ENCODE measurements at regions not wholly inside any gene's neighbourhood (a gene's known extent, or its start where the extent isn't known, plus 50 kb on each side); places are given as distances from the start of the nearest gene placed in this dataset.
"Not testable (repeated sequence)": the region's sequence is repeated elsewhere in the genome, so short reads cannot be mapped to it uniquely, and the experiment has no call there.

- no peak for DNase-seq (ENCODE audit: low spot score)
Measured at GRCh38 chr5:109630093-109630492, 59.6 kb upstream of the MAN2A1 start.

GRCh38 chr5:109628591-109628990 lies 61.1 kb upstream of the MAN2A1 start:
- DNase-seq (ENCODE audit: low spot score): no peak

GRCh38 chr5:109621266-109621665 lies 68.5 kb upstream of the MAN2A1 start:
- not testable (repeated sequence) for DNase-seq (ENCODE audit: low spot score)

GRCh38 chr5:109620651-109621050 lies 69.1 kb upstream of the MAN2A1 start:
- DNase-seq (ENCODE audit: low spot score): no peak

GRCh38 chr5:109619606-109620005 lies 70.1 kb upstream of the MAN2A1 start:
- no peak for DNase-seq (ENCODE audit: low spot score)

- no peak for DNase-seq (ENCODE audit: low spot score)
Measured at GRCh38 chr5:109619021-109619460, 70.7 kb upstream of the MAN2A1 start.

- DNase-seq (ENCODE audit: low spot score): no peak
Measured at GRCh38 chr5:109614981-109615380, 74.7 kb upstream of the MAN2A1 start.

- no peak for DNase-seq (ENCODE audit: low spot score)
Measured at GRCh38 chr5:109614301-109614700, 75.4 kb upstream of the MAN2A1 start.

GRCh38 chr5:109612278-109612905 lies 77.3 kb upstream of the MAN2A1 start:
- DNase-seq (ENCODE audit: low spot score): no peak

- no peak for DNase-seq (ENCODE audit: low spot score)
Measured at GRCh38 chr5:109611505-109611904, 78.2 kb upstream of the MAN2A1 start.

- DNase-seq (ENCODE audit: low spot score): no peak
Measured at GRCh38 chr5:109611061-109611460, 78.7 kb upstream of the MAN2A1 start.

GRCh38 chr5:109610581-109610980 lies 79.1 kb upstream of the MAN2A1 start:
- no peak for DNase-seq (ENCODE audit: low spot score)

GRCh38 chr5:109605207-109605730 lies 84.5 kb upstream of the MAN2A1 start:
- DNase-seq (ENCODE audit: low spot score): no peak

GRCh38 chr5:109604758-109605157 lies 85.0 kb upstream of the MAN2A1 start:
- DNase-seq (ENCODE audit: low spot score): no peak

GRCh38 chr5:109601736-109602135 lies 88.0 kb upstream of the MAN2A1 start:
- no peak for DNase-seq (ENCODE audit: low spot score)

GRCh38 chr5:109597893-109598292 lies 91.8 kb upstream of the MAN2A1 start:
- no peak for DNase-seq (ENCODE audit: low spot score)

- DNase-seq (ENCODE audit: low spot score): no peak
Measured at GRCh38 chr5:109594217-109594616, 95.5 kb upstream of the MAN2A1 start.

GRCh38 chr5:109590799-109591198 lies 98.9 kb upstream of the MAN2A1 start:
- no peak for DNase-seq (ENCODE audit: low spot score)

GRCh38 chr5:109589986-109590385 lies 99.7 kb upstream of the MAN2A1 start:
- DNase-seq (ENCODE audit: low spot score): no peak

GRCh38 chr5:109589239-109589638 lies 100.5 kb upstream of the MAN2A1 start:
- DNase-seq (ENCODE audit: low spot score): no peak

- DNase-seq (ENCODE audit: low spot score): no peak
Measured at GRCh38 chr5:109588281-109589035, 101.3 kb upstream of the MAN2A1 start.

- peak; percentile 21 for DNase-seq (ENCODE audit: low spot score)
Measured at GRCh38 chr5:109584986-109585599, 104.6 kb upstream of the MAN2A1 start.

GRCh38 chr5:109580225-109580624 lies 109.5 kb upstream of the MAN2A1 start:
- DNase-seq (ENCODE audit: low spot score): no peak

All from AG20443 (cell line).